GM12878 (cell line): ENCODE measurements at regions not wholly inside any gene's neighbourhood (a gene's known extent, or its start where the extent isn't known, plus 50 kb on each side); places are given as distances from the start of the nearest gene placed in this dataset.

Experiments used
- ATF2 ChIP-seq: IDR thresholded peaks from 2 replicates; pipeline ENCODE4 v1.6.1; 2012; ENCODE audit warnings: low read length, inconsistent platforms
- BCL3 ChIP-seq: IDR thresholded peaks from 2 replicates; pipeline ENCODE4 v1.6.1; 2011; ENCODE audit warnings: borderline replicate concordance, low read depth, mild to moderate bottlenecking, moderate library complexity, low read length; ENCODE audit not compliant: insufficient read depth, poor library complexity, severe bottlenecking
- BCLAF1 ChIP-seq: fragments of 450-650 bp; IDR thresholded peaks from 2 replicates; pipeline ENCODE4 v1.6.1; 2017; ENCODE audit warnings: antibody characterized with exemption, mild to moderate bottlenecking, moderate library complexity
- BHLHE40 ChIP-seq, 2 experiments: fragments of 450-650 bp in 1 of 2; IDR thresholded peaks; 2 replicates each; pipeline ENCODE4 v1.6.1; 2011 to 2017; ENCODE audit warnings: low read depth in 2 of 2, borderline replicate concordance in 1 of 2, improper control_type of control experiment in 1 of 2, low read length in 1 of 2, mild to moderate bottlenecking in 1 of 2
- CHD2 ChIP-seq: IDR thresholded peaks from 2 replicates; pipeline ENCODE4 v1.6.1; 2011; ENCODE audit warnings: low read depth, low read length, improper control_type of control experiment, borderline replicate concordance
- CREM ChIP-seq: IDR thresholded peaks from 2 replicates; pipeline ENCODE4 v1.6.1; 2014; ENCODE audit warnings: antibody characterized with exemption, low read depth
- E2F4 ChIP-seq: IDR thresholded peaks from 2 replicates; pipeline ENCODE4 v1.6.1; 2012; ENCODE audit warnings: low read depth, low read length, improper control_type of control experiment
- ESRRA ChIP-seq: IDR thresholded peaks from 2 replicates; pipeline ENCODE4 v1.6.1; 2012; ENCODE audit warnings: mild to moderate bottlenecking, low read length, improper control_type of control experiment
- GABPA ChIP-seq: IDR thresholded peaks from 2 replicates; pipeline ENCODE4 v1.6.1; 2014; ENCODE audit warnings: antibody characterized with exemption, low read depth, mild to moderate bottlenecking, inconsistent platforms
- HDAC2 ChIP-seq: fragments of 200-600 bp; sonication (generic); IDR thresholded peaks from 2 replicates; pipeline ENCODE4 v1.6.1; 2017
- IKZF1 ChIP-seq: fragments of 450-650 bp; conservative IDR thresholded peaks from 2 replicates; pipeline ENCODE4 v1.6.1; 2017; ENCODE audit warnings: antibody characterized with exemption, mild to moderate bottlenecking
- KAT2A ChIP-seq: conservative IDR thresholded peaks from 2 replicates; pipeline ENCODE4 v1.6.1; 2011; ENCODE audit warnings: low read depth, low read length; ENCODE audit not compliant: control insufficient read depth
- MLLT1 ChIP-seq: fragments of 450-650 bp; IDR thresholded peaks from 2 replicates; pipeline ENCODE4 v1.6.1; 2016; ENCODE audit warnings: mild to moderate bottlenecking
- MTA3 ChIP-seq: IDR thresholded peaks from 2 replicates; pipeline ENCODE4 v1.6.1; 2012; ENCODE audit warnings: low read length, inconsistent platforms, borderline replicate concordance
- MYB ChIP-seq: fragments of 150-350 bp; IDR thresholded peaks from 2 replicates; pipeline ENCODE4 v1.6.1; 2014; ENCODE audit warnings: mild to moderate bottlenecking, low read depth, low read length, borderline replicate concordance
- MYC ChIP-seq: IDR thresholded peaks from 2 replicates; pipeline ENCODE4 v1.6.1; 2011; ENCODE audit warnings: mild to moderate bottlenecking, low read length, moderate library complexity, inconsistent platforms; ENCODE audit not compliant: insufficient read depth, insufficient replicate concordance, insufficient read length, severe bottlenecking
- PAX8 ChIP-seq: fragments of 450-650 bp; IDR thresholded peaks from 2 replicates; pipeline ENCODE4 v1.6.1; 2017; ENCODE audit warnings: mild to moderate bottlenecking, moderate library complexity
- SIN3A ChIP-seq: IDR thresholded peaks from 2 replicates; pipeline ENCODE4 v1.6.1; 2012; ENCODE audit warnings: low read depth, low read length, improper control_type of control experiment
- SIX5 ChIP-seq: IDR thresholded peaks from 2 replicates; pipeline ENCODE4 v1.6.1; 2011; ENCODE audit warnings: mild to moderate bottlenecking, low read depth, low read length, moderate library complexity; ENCODE audit not compliant: severe bottlenecking
- SRF ChIP-seq, 2 experiments: IDR thresholded peaks; 2 replicates each; pipeline ENCODE4 v1.6.1; 2011; ENCODE audit warnings: low read depth in 2 of 2, low read length in 2 of 2, mild to moderate bottlenecking in 1 of 2, moderate library complexity in 1 of 2
- SUPT20H ChIP-seq: IDR thresholded peaks from 2 replicates; pipeline ENCODE4 v1.6.1; 2011; ENCODE audit warnings: low read depth, mild to moderate bottlenecking, low read length, moderate library complexity, borderline replicate concordance; ENCODE audit not compliant: control insufficient read depth
- SUZ12 ChIP-seq: fragments of 200-600 bp; sonication (generic); IDR thresholded peaks from one replicate; pipeline ENCODE4 v1.6.1; 2018; ENCODE audit warnings: antibody characterized with exemption, mild to moderate bottlenecking; ENCODE audit not compliant: unreplicated experiment
- TAF1 ChIP-seq: IDR thresholded peaks from 2 replicates; pipeline ENCODE4 v1.6.1; 2011; ENCODE audit warnings: mild to moderate bottlenecking, low read depth, low read length, borderline replicate concordance

- TF ChIP-seq MLLT1, result peak; percentile 65; the same call in 1 of the 2 replicates
- no peak for TF ChIP-seq CREM
- no peak for TF ChIP-seq ESRRA
- peak; percentile 51; the same call in 1 of the 2 replicates for TF ChIP-seq IKZF1
- TF ChIP-seq MYC, result no peak
- peak; percentile 52 to 60; a peak in 3 of 4 replicates for TF ChIP-seq BHLHE40 (IDR thresholded peaks at IDR 0.05; ENCODE audit: borderline replicate concordance in 1 of 2, low read depth in 2 of 2, low read length in 1 of 2)
- no peak for TF ChIP-seq SUZ12
- no peak for TF ChIP-seq SRF (IDR thresholded peaks at IDR 0.05; ENCODE audit: low read depth in 2 of 2, low read length in 2 of 2)
- TF ChIP-seq MTA3, result no peak
- no peak for TF ChIP-seq SIN3A
- no peak for TF ChIP-seq KAT2A
- TF ChIP-seq SIX5, result no peak
- TF ChIP-seq E2F4, result no peak
- no peak for TF ChIP-seq HDAC2
- TF ChIP-seq TAF1, result no peak
- TF ChIP-seq SUPT20H, result no peak
- no peak for TF ChIP-seq GABPA
- no peak for TF ChIP-seq CHD2
- no peak for TF ChIP-seq BCLAF1
- no peak for TF ChIP-seq MYB
- no peak for TF ChIP-seq PAX8
- no peak for TF ChIP-seq ATF2
- no peak for TF ChIP-seq BCL3
Measured at GRCh38 chr16:51407199-51407598, 256.1 kb upstream of the SALL1 start (continued).
